ENCODE measurements at regions not wholly inside any gene's neighbourhood (a gene's known extent, or its start where the extent isn't known, plus 50 kb on each side); places are given as distances from the start of the nearest gene placed in this dataset.

GRCh38 chr11:135036488-135037297 is 624.7 kb upstream of the B3GAT1 start:
- Mint-ChIP-seq H3K27me3 (no peaks in the 10 kb centered on the region), H3K9me3 (ENCODE audit: insufficient read depth) (peaks cover 2% of the 10 kb centered on the region), H3K4me1 (no peaks in the 10 kb centered on the region), H3K4me3 (no peak overlapping the region), H3K27ac (no peak overlapping the region)
- Histone ChIP-seq H3K36me3 (replicated peaks in 1 of 2; ENCODE audit: control extremely low read depth in 1 of 2, control insufficient read depth in 1 of 2, extremely low read depth in 1 of 2, insufficient read depth in 2 of 2, low read length in 1 of 2) (no peaks in the 10 kb centered on the region), H3K9ac (ENCODE audit: low read length) (no peak overlapping the region), H3K27me3 (replicated peaks in 1 of 4; ENCODE audit: control extremely low read depth in 1 of 4, control insufficient read depth in 3 of 4, insufficient read depth in 4 of 4, low read length in 3 of 4) (no peaks in the 10 kb centered on the region), H3K4me1 (ENCODE audit: control insufficient read depth in 2 of 2, insufficient read depth in 2 of 2, low read length in 2 of 2) (no peaks in the 10 kb centered on the region), H3K79me2 (ENCODE audit: control insufficient read depth, insufficient read depth, low read length) (no peaks in the 10 kb centered on the region), H3K4me3 (ENCODE audit: control extremely low read depth in 1 of 5, extremely low read depth in 1 of 5, insufficient read depth in 1 of 5, low read depth in 2 of 5, low read length in 4 of 5) (no peak overlapping the region), H2AFZ (ENCODE audit: insufficient read depth, low read depth, low read length, poor library complexity, severe bottlenecking) (no peak overlapping the region), H3K27ac (ENCODE audit: low read length in 2 of 2) (no peak overlapping the region), H3K4me2 (replicated peaks; ENCODE audit: low read depth, low read length, poor library complexity, severe bottlenecking) (no peak overlapping the region), H4K20me1 (ENCODE audit: control insufficient read depth, insufficient read depth, low read length, poor library complexity, severe bottlenecking) (no peaks in the 10 kb centered on the region), H3K9me3 (ENCODE audit: control extremely low read depth in 1 of 3, control insufficient read depth in 2 of 3, insufficient read depth in 1 of 3, low read length in 2 of 3) (peaks cover 0 to 30% (median 0%) of the 10 kb centered on the region in 3 donors)
- ChIA-PET POLR2A (no interaction called here), CTCF (no interaction called here)
- WGBS (ENCODE audit: insufficient coverage), result 92% methylated on average over 17 of the region's 19 CpGs
- DNase-seq (no peak), ATAC-seq (ENCODE audit: low read depth) (no peak)
- intact Hi-C loops (cut with micrococcal nuclease), result no loop called here
- TF ChIP-seq CTCF (IDR thresholded peaks at IDR 0.05) (no peak), EZH2 (IDR thresholded peaks at IDR 0.05; ENCODE audit: borderline replicate concordance, insufficient read depth, low read depth, low read length, poor library complexity, severe bottlenecking) (no peak)

- Histone ChIP-seq H3K9me3 (ENCODE audit: control extremely low read depth in 1 of 3, control insufficient read depth in 2 of 3, insufficient read depth in 1 of 3, low read length in 2 of 3) (peaks cover 0 to 30% (median 0%) of the 10 kb centered on the region in 3 donors), H3K4me2 (replicated peaks; ENCODE audit: low read depth, low read length, poor library complexity, severe bottlenecking) (no peak overlapping the region), H3K4me1 (ENCODE audit: control insufficient read depth in 2 of 2, insufficient read depth in 2 of 2, low read length in 2 of 2) (no peaks in the 10 kb centered on the region), H3K27ac (ENCODE audit: low read length in 2 of 2) (no peak overlapping the region), H3K9ac (ENCODE audit: low read length) (no peak overlapping the region), H3K27me3 (replicated peaks in 1 of 4; ENCODE audit: control extremely low read depth in 1 of 4, control insufficient read depth in 3 of 4, insufficient read depth in 4 of 4, low read length in 3 of 4) (no peaks in the 10 kb centered on the region), H4K20me1 (ENCODE audit: control insufficient read depth, insufficient read depth, low read length, poor library complexity, severe bottlenecking) (no peaks in the 10 kb centered on the region), H3K36me3 (replicated peaks in 1 of 2; ENCODE audit: control extremely low read depth in 1 of 2, control insufficient read depth in 1 of 2, extremely low read depth in 1 of 2, insufficient read depth in 2 of 2, low read length in 1 of 2) (no peaks in the 10 kb centered on the region), H3K79me2 (ENCODE audit: control insufficient read depth, insufficient read depth, low read length) (no peaks in the 10 kb centered on the region), H3K4me3 (ENCODE audit: control extremely low read depth in 1 of 5, extremely low read depth in 1 of 5, insufficient read depth in 1 of 5, low read depth in 2 of 5, low read length in 4 of 5) (no peak overlapping the region), H2AFZ (ENCODE audit: insufficient read depth, low read depth, low read length, poor library complexity, severe bottlenecking) (no peak overlapping the region)
- Mint-ChIP-seq H3K4me1 (no peaks in the 10 kb centered on the region), H3K27ac (no peak overlapping the region), H3K27me3 (no peaks in the 10 kb centered on the region), H3K4me3 (no peak overlapping the region), H3K9me3 (ENCODE audit: insufficient read depth) (peaks cover 2% of the 10 kb centered on the region)
- TF ChIP-seq EZH2 (IDR thresholded peaks at IDR 0.05; ENCODE audit: borderline replicate concordance, insufficient read depth, low read depth, low read length, poor library complexity, severe bottlenecking) (no peak), CTCF (IDR thresholded peaks at IDR 0.05) (no peak)
- ChIA-PET CTCF (no interaction called here), POLR2A (no interaction called here)
- DNase-seq, result no peak
- 86% methylated on average over 3 of the region's 3 CpGs for WGBS (ENCODE audit: insufficient coverage)
- intact Hi-C loops (cut with micrococcal nuclease), result no loop called here
- no peak for ATAC-seq (ENCODE audit: low read depth)
Measured at GRCh38 chr11:135035282-135035681, 623.2 kb upstream of the B3GAT1 start.
